NCI-H2196 treated with DMSO at 0.1 percent for 48 hours (cell line): ENCODE measurements at regions not wholly inside any gene's neighbourhood (a gene's known extent, or its start where the extent isn't known, plus 50 kb on each side); places are given as distances from the start of the nearest gene placed in this dataset.

Experiments
- DNase-seq: peaks from one replicate; lab custom pipeline; 2025; ENCODE audit not compliant: unreplicated experiment; lab: John Stamatoyannopoulos, UW

GRCh38 chr6:20312606-20313005 lies 89.1 kb upstream of the E2F3 start:
- no peak for DNase-seq

- no peak for DNase-seq
Observed at GRCh38 chr6:20313051-20313450, 88.6 kb upstream of the E2F3 start.

GRCh38 chr6:20313960-20314530 lies 87.6 kb upstream of the E2F3 start:
- no peak for DNase-seq

GRCh38 chr6:20314866-20315845 lies 86.5 kb upstream of the E2F3 start:
- no peak for DNase-seq

GRCh38 chr6:20317430-20317829 lies 84.2 kb upstream of the E2F3 start:
- no peak for DNase-seq

- DNase-seq: no peak
Observed at GRCh38 chr6:20318851-20319387, 82.8 kb upstream of the E2F3 start.

- DNase-seq: no peak
Observed at GRCh38 chr6:20319520-20320357, 81.9 kb upstream of the E2F3 start.

GRCh38 chr6:20325641-20326421 lies 75.8 kb upstream of the E2F3 start:
- no peak for DNase-seq

GRCh38 chr6:20326422-20326728 lies 75.3 kb upstream of the E2F3 start:
- DNase-seq: no peak

- DNase-seq: no peak
Observed at GRCh38 chr6:20327141-20327540, 74.5 kb upstream of the E2F3 start.

GRCh38 chr6:20328266-20328923 lies 73.3 kb upstream of the E2F3 start:
- no peak for DNase-seq

- DNase-seq: no peak
Observed at GRCh38 chr6:20328924-20329300, 72.8 kb upstream of the E2F3 start.

GRCh38 chr6:20331042-20331441 lies 70.6 kb upstream of the E2F3 start:
- DNase-seq: no peak

GRCh38 chr6:20331625-20332024 lies 70.1 kb upstream of the E2F3 start:
- no peak for DNase-seq

- no peak for DNase-seq
Observed at GRCh38 chr6:20332441-20333006, 69.2 kb upstream of the E2F3 start.

- DNase-seq: no peak
Observed at GRCh38 chr6:20333721-20334269, 67.9 kb upstream of the E2F3 start.

- DNase-seq: no peak
Observed at GRCh38 chr6:20334334-20334733, 67.3 kb upstream of the E2F3 start.

GRCh38 chr6:20334962-20335361 lies 66.7 kb upstream of the E2F3 start:
- DNase-seq: no peak

- no peak for DNase-seq
Observed at GRCh38 chr6:20335872-20336271, 65.8 kb upstream of the E2F3 start.

GRCh38 chr6:20338156-20338555 lies 63.5 kb upstream of the E2F3 start:
- no peak for DNase-seq
